GM19468 (cell line): ENCODE measurements at regions not wholly inside any gene's neighbourhood (a gene's known extent, or its start where the extent isn't known, plus 50 kb on each side); places are given as distances from the start of the nearest gene placed in this dataset.
"Not testable (repeated sequence)": the region's sequence is repeated elsewhere in the genome, so short reads cannot be mapped to it uniquely, and the experiment has no call there.

Experiments
- ATAC-seq: cut with Tn5 transposase; IDR thresholded peaks from one replicate; pipeline ENCODE4 v1.9.1; 2021; ENCODE audit warnings: mild to moderate bottlenecking, moderate library complexity, moderate number of reproducible peaks; ENCODE audit not compliant: unreplicated experiment; ENCODE audit errors: extremely low read depth

- ATAC-seq: no peak
Measured at GRCh38 chr11:93902921-93903320, 52.5 kb upstream of the VSTM5 start.

GRCh38 chr11:93903989-93904388 lies 53.6 kb upstream of the VSTM5 start:
- ATAC-seq: no peak

DNA sequence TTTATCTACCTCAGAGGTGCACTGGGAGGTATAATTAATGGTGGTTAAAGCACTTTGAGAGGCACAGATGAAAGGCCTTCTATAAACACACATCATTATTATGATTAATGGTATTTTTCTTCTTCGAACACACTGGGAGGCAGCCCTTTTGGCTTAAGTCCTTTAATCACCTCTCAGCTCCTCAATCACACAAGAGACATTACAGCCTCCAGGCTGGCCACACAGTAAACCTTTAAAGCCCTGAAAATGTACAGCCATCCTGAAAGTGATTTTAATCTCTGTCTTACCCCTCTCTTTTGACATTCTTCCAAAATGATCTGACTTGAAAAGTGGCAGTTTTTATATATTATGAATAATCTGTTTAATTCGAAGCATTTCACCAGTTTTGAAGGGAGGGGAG lies 54.3 kb upstream of the VSTM5 start:
- ATAC-seq: no peak

- ATAC-seq: no peak
Measured at GRCh38 chr11:93905384-93905783, 55.0 kb upstream of the VSTM5 start.

- no peak for ATAC-seq
Measured at GRCh38 chr11:93906486-93906885, 56.1 kb upstream of the VSTM5 start.

DNA sequence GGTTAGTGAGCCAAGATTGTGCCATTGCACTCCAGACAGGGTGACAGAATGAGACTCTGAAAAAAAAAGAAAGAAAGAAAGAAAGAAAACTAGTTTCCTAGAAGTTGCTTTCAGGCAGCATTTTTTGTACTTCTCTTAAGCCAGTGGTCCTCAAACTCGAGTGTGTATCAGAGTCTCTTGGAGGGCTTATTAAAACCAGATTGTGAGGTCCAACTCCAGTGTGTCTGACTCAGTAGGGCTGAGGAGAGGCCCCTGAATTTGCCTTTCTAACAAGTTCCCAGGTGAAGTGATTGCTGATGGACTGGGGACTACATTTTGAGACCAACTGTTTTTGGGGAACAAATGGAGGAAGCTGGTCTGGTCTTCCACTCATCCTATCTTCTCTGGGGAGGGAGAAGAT lies 57.5 kb upstream of the VSTM5 start:
- ATAC-seq: no peak

- ATAC-seq: no peak
Measured at GRCh38 chr11:93908689-93909088, 58.3 kb upstream of the VSTM5 start.

DNA sequence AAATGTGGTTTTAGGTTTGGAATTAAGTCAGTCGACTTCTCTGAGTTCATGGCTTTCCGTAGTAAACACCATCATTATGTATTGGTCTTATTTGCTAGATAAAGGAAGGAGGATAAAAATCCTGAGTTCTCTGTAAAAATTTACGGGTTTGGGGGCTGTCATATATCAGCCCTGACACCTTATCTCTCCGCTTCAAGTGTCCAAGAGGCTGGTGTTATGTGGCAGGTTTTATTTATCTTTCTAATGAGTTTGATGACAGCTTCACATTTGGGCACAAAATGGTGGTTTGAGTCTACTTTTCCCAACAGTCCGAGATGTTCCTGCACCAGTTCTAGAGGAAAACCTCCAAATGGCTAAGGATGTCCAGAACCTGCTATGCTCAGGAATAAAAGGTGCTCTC lies 67.3 kb upstream of the VSTM5 start:
- ATAC-seq: no peak

- ATAC-seq: peak; percentile 24
Measured at GRCh38 chr11:93921695-93922468, 71.5 kb upstream of the VSTM5 start.

DNA sequence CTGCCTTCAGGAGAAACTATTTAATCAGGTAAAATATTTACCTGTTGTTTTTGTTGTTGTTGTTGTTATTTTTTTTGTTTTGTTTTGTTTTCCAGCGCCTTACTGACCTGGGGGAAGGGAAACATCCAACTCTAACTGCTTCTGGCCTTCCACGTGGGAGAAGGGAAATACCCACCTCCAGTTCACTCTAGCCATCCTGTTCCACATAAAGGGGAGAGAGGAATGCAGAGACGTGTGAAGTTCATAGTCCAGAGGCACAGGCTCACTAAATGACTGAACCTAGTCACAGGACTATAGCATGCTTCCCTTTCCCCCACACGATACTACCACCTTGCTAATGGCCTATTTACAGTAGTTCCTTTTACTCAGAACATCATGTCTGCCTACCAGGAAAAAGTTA lies 72.4 kb upstream of the VSTM5 start:
- ATAC-seq: no peak

GRCh38 chr11:93926099-93926498 lies 75.7 kb upstream of the VSTM5 start:
- ATAC-seq: not testable (repeated sequence)

- no peak for ATAC-seq
Measured at GRCh38 chr11:93929407-93929806, 79.0 kb upstream of the VSTM5 start.

- no peak for ATAC-seq
Measured at GRCh38 chr11:93933230-93933629, 82.8 kb upstream of the VSTM5 start.

GRCh38 chr11:93935826-93936225 lies 85.3 kb upstream of the HEPHL1 start:
- no peak for ATAC-seq

- ATAC-seq: no peak
Measured at GRCh38 chr11:93936460-93936859, 84.7 kb upstream of the HEPHL1 start.

DNA sequence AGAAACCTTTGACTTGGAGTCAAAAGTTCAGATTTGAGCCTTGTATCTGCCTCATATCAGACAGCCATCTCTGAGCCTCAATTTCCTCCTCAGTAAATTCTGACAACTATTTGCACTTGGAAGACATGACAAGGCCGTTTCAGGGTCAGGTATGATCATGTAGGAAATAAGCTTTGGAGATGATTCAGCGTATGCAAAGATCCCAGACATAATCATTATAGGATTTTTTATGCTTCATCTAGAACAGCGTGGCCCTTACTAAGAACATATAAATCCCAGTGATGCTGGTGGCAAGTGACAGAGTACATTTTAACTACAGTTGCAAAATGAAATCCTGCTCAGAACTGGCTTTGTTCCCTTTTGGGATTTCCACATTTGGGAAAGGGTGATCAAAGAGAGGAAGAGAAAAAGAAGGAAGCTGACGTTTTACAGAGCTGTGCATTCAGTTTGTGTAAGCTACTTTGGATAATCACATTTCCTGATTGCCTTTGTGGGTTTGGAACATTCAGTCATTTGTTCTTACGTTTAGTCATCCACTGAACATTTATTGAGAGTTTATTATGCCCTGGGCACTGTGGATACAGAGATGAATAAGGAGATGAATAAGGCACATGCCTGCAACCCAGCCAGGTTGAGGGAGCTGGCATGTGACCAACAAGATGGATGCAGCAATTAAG lies 81.9 kb upstream of the HEPHL1 start:
- no peak for ATAC-seq

DNA sequence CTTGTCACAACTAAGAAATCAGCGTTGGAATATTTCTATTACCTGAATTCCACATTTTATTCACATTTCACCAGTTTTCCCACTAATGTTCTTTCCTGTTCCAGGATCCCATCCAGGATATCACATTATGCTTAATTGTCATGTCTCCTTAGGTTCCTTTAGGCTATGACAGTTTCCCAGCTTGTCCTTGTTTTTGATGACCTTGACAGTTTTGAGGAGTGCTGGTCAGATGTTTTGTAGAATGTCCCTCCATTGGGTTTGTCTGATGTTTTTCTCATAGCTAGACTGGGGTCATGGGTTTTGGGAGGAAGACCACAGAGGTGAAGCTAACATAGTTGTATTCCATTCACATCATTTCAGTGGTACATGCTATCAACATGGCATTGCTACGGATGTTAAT lies 80.8 kb upstream of the HEPHL1 start:
- ATAC-seq: no peak

DNA sequence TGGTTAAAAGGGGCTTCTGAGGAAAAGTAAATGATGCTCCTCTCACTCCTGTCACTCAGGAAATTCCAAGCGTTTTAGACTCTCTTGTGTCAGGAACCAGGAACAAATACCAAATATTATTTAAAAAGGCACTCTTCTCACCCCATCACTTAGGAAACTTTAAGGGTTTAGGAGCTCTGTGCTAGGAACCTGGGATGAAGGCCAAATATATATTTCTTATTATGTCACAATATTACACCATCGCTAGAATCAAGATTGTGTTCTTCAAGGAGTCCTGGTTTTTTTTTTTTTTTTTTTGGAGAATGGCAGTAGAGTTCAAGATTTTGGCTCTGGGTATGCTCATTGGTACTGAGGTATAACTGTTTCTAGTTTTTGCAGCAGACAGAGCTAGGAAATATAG lies 79.0 kb upstream of the HEPHL1 start:
- ATAC-seq: no peak

DNA sequence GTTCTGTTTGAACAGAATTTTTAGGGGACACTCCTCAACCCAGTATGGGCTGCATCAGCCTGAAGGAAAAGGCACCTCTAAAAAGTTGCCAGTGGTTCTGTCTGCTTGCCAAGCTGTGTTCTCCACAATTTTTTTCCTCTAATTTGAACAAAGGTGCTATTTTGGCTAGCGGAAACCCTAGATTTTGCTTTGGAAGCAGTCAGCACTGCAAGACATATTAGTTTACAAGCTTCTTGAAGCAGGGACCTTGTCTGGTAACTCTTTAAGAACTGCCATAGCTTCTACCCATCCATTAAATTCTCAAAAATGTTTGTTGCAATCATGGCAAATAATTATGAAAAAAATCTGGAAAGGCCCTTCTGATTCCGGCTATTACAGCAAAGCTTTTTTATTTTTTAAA lies 75.6 kb upstream of the HEPHL1 start:
- no peak for ATAC-seq

- ATAC-seq: no peak
Measured at GRCh38 chr11:93952082-93952780, 68.9 kb upstream of the HEPHL1 start.

- ATAC-seq: no peak
Measured at GRCh38 chr11:93957397-93957952, 63.7 kb upstream of the HEPHL1 start.
